Stimulated activated CD8-positive, alpha-beta memory T cell treated with anti-CD3 and anti-CD28 coated beads, Interleukin-7, amount 100 ng/mL, for 1 hour (primary cell): ENCODE measurements at regions not wholly inside any gene's neighbourhood (a gene's known extent, or its start where the extent isn't known, plus 50 kb on each side); places are given as distances from the start of the nearest gene placed in this dataset.

Source experiments
- DNase-seq, 2 donors: peaks; one replicate each; pipeline ENCODE4 v3.0.0-alpha.2; 2020; ENCODE audit warnings: low read depth in 2 of 2

DNA sequence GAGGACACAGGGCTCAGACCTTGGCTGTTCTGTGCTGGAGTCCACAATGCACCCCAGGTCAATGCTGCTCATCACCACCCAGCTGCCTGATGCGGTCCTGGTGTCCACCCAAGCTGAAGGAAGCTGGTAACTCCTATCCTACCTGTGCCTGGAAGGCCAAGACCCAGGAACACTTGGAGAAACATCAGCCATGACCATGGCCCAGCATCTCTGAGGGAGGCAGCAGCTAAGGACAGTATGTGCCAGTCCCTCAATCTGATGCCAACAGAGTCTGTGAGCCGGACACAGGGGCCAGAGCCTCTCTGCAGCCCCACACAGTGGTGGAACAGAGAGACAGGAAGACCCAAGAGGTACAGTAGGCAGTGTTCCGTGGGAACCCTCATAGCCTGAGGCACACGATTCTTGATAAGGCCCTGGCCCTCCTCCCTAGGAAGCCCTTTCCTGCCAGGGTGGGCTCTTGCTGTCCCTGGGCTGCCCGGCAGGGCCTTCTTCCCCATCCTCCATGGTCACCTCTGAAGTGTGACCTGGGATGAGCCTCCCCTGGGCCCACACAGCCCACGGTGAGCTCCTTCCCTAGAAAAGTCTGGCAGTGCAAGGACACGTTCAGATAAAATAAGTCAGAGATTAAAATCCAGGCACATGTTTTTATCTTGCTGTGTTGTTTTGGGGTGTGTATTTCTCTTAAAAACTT is 170.7 kb downstream of the THBS2 start:
- DNase-seq: no peak

DNA sequence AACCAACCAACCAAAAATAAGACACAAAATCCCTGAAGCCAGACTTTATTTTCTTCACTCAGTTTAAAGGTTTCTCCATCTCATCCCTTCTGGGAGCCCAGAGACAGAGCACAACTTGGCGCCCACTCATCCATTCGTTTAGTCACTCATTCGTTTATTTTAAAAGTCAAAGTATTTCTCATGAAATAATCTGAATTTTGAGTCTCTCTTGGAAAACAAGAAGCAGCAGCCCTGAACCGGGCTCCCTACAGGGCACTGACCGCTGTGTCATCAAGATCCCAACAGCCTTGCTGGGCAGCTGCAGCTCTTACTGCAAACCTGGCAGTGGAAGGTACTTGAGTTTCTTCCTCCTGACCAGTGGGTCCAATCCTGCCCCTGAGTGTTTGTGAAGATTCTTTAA is 171.6 kb downstream of the THBS2 start:
- no peak for DNase-seq

DNA sequence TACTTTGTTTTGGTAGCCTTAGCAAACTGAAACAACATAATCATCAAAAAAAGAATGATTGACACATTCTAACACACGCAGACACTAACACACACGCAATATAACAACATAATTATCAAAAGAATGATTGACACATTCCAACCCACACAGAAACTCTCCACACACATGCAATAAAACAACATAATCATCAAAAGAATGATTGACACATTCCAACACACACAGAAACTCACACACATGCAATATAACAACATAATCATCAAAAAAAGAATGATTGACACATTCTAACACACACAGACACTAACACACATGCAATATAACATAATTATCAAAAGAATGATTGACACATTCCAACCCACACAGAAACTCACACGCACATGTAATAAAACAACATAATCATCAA is 172.4 kb downstream of the THBS2 start:
- no peak for DNase-seq

DNA sequence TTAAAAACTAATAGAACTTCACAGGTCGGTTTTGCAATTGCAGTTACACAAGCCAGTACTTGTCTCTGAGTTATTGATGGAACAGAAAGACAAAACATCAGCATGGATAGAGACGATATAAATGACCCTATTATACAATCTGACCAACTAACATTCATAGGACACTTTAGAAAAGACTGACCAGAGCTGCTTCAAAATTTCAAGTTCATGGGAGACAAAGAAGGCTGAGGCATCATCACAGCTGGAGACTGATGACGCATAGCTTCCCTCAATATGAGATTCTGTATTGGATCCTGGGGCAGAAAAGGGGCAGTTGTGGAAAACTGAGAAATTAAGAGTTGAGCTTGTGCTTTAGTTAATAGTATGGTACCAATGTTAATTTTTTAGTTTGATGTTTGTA is 174.0 kb downstream of the THBS2 start:
- DNase-seq: no peak

DNA sequence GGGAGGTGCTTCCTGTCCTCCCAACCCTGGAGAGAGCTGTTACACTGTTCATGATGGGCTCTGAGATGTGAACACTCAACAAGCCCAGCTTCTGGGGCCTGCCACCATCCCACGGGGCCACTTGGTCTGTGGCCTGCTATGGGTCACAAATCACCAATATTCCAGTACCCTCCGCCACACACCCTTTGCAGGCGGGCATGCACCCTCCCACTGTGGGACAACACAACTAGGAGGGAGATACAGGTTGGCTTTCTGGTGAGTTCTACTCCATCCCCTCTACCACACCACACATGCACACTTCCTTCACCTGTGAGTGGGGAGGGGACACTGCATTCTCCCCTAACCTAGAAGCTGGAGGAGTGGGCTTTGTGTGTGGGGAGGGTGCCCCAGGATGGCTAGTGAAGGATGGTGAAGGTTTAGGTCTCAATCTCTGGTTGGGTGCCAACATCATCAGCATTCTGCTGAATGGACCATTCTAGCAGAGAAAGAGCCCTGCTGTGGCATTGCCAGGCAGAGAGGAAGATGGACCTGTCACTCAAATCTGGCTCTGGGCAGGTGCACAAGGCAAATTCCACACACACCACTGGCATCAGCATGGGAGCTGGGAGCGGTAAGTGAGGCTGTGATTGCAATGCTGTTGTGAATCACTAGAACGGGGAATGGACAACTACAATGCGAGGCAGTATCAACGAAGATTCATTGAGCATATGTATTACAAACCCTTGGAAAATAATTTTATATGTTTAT is 175.1 kb downstream of the THBS2 start:
- DNase-seq: no peak

DNA sequence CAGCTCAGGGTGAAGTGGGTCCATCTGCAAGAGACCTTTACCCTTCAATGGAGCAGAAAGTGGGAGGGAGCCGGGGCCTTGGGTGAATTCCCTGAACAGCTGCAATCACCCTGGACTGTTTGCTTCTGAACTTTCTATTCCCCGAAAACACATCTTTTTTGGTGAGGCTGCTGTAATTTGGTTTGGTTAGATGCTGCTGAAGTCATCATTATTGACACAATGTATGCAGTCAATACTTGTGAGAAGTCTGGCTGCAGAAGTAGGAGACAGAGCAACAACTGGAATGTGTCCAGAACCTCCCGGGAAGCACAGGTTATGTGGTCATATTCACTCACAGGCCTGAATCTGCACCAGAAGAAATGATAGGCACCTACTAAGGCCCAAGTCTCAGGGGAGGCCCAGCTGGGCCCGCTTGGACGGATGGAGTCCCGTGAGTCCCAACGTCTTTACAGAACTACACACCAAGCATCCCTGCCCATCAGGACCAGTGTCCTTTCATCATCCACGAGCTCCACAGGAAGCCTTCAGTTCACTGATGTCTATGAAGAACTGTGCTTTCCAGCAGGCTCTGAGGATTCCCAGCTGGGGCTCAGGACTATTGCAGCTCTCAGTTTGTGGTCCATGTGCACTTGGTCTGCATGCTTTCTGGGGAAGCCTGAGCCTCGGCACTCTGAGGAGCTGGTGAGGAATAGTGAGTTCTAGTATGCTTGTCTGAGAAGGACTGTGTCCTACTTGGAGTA is 177.6 kb downstream of the THBS2 start:
- DNase-seq: no peak

DNA sequence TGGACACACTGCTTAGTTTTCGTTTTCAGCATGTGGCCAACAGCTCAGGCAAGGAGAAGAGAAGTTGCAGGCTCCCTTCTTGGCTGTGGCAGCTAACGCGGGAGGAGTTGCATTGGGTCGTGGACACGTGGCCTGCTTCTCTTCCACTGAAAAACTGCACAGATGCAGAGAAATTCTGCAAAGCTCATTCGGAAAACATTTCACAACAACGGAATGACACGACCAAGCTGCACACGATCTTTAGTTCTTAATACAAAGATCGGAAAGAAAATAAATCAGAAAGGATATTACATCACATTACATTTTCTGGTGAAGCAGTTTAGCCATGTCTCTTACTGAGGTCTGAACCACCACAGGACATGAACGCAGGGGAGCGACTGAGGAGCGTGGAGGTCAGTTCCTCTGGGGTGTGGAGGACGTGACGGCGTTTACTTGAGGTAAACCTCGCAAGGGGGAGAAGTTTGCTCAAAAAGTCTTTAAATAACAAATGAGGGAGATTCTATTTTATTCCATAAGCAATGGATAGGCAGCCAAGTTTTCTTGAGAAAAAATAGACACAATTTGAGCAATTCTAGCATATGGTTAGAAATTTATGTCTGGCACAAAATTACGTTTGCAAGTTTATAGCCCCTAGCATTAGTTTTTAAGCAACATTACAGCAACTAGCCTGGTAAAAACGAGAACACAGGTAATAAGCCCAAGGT is 178.3 kb downstream of the THBS2 start:
- DNase-seq: no peak

DNA sequence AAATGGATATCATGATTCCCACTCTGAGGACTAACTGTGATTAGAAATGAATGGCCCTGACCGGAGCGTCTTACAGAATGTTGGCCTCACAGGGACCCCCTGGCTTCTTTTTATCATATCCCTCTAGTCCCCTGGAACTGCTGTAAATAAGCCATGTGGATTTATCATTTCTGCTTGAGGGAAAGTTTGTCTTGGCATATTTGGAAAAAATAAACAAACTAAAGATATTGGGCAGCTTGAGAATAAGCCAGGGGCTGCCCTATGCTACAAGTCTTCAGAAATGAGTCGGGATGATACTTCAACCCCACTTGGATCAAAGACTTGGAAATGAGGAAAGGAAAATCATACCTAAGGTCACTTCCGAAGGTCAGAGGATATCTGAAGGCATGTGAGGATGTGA is 179.1 kb downstream of the THBS2 start:
- DNase-seq: no peak

DNA sequence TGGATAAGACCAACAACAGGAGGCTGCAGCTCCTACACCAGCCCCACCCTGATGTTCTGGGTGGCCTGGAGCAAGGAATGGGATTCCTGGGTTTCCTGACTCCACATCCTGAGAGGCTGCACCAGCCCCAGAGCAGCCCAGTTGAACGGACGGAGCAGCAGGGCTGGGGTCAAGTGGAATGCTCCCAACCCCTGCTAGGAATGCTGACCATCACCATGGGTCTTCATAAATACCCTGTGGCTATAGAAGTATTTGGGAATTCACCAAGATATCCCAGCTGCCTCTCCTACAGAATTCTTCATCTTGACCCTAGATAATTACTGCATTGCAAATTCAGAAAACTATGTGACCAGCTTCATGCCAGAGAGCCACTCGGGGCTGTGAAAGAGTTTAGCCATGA is 180.3 kb downstream of the THBS2 start:
- no peak for DNase-seq

DNA sequence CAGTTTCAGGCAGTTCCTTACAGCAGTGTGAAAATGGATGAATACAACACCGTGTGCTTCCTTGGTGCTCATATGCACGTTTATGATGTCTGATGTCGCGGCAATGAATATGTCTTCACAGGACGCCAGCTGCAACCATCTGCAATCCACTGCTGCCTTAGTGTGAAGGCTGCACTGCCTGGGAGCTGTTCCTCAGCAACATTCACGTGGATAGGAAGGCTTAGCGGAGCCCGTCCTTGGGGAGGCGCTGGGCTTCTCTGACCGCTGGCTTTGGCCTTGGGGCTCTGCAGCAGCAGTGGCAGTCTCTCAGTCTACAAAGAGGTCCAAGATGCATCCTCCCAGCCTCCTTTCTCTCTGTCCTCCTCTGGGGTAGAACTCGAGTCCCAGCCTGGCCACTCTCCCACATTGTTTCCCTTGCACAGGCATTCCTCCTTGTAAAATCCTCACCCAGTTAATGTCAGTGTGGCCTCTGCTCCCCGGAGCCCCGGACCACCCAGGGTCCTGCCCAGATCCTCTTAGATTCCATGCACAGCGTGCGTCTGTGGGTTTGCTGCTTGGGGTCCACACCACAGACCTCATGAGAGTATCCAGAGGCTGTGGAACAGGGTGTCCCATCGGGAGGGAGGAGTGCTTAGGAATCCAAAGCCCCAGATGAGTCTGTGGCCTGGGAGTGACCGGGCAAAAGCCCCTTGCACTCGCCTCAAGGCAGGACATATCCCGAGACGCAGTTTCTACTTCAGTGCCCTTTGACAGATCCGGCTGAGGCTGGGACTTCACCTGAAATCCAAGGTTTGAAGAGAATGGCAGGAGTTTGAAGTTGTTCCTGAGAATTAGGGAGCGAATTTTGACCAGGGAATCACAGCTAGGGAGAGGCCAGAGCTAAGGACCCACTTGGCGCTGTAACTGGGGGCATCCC is 181.3 kb downstream of the THBS2 start:
- DNase-seq: no peak

DNA sequence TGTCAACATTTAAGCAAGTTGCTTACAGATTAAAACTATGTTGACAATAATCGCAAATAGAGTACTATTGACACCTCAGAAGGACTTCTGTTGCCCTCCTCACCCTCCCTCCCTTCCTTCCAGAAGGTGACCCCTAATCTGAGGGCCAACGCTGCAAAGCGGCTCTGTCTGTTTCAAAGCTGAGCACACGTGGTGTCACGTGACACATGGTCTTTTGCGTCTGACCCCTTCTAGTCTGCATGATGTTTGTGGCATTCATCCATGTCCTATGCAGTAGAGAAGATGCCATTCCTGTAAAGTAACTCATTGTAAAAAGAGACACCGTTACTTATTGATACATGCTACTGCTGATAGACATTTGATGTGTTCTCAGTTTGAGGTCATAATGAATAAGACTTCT is 182.3 kb downstream of the THBS2 start:
- DNase-seq: no peak

DNA sequence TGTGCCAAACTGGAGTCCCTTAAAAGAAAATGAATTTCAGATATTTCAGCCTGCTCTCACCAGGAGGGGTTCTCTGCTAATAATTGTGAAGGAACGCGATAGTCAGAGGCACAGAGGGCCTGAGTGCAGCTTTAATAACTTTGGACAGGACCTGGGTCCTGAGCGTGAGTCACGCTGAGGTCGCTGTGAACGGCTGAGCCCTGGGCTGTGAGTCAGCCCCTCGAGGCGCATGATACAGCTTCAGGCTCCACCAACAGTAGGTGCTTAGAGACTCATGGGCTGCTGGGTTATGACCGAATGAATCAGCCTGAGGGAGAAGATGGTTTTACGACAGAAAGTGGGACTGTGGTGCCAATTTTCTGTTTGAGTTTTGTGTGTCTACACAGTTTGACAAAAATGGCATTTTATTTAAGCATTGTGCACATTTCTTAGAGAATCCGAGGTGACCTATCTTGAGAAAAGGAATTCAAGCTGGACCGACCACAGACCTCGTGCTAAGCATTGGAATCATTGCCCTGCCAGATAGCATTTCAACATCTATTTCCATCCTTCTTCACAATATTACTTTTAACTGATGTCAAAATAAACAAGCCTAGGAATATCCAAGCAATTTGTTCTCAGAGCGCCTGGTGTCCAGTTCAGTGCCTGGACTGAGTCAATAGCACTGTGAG is 183.0 kb downstream of the THBS2 start:
- no peak for DNase-seq

DNA sequence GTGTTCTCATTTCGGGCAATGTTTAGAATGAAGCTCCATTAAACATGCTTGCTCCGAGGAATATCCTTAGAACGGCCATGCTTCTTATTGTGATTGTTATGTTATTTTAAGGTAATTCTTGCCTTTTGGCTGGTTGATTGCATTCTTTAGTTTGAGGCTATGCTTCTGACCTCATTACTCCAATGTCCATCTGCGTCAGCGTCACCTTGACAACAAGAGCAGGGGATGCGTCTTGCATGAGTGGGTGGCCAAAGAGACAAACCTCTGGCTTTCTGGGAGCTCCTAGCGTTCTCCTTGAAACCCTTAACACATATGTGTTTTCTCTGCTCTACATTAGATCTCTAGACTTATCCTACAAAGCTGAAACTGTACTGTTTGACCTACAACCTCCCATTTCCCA is 184.3 kb downstream of the THBS2 start:
- DNase-seq: no peak

DNA sequence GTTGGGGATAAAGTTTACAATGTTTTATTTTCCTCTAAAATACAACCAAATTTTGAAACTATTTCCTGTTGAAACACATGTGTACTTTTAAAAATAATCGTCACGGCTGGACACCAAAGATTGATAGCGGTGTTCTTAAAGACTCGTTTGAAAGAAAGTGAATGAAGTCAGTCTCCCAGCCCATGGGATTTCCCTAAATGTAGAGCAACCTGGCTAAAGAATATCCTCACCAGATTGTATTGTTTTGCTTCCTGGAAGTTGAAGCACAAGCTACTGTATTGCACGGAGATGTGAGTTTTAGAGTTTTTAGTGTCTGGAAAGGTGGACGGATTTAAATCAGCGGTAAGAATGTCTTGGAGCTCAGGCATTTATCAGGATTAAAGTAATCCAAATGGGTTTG is 189.5 kb downstream of the THBS2 start:
- DNase-seq: no peak

DNA sequence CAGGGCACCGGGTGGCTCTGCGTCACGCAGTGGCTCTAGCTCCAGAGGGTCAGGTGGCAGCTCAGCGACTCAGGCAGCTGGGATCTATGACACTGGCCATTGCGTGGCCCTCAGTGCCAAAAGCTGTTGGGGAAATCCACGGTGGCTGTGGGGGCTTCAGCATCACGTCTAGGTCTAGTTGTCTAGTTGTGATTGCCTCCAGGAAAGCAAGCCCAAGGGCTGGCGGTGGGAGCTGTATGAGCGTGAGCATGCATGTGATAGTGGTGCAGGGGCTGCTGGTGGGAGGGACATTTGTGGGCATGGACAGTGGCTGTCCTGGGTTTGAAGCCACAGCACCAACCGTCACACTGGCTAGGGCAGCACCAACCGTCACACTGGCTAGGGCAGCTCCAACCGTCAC is 191.4 kb downstream of the THBS2 start:
- DNase-seq: no peak

DNA sequence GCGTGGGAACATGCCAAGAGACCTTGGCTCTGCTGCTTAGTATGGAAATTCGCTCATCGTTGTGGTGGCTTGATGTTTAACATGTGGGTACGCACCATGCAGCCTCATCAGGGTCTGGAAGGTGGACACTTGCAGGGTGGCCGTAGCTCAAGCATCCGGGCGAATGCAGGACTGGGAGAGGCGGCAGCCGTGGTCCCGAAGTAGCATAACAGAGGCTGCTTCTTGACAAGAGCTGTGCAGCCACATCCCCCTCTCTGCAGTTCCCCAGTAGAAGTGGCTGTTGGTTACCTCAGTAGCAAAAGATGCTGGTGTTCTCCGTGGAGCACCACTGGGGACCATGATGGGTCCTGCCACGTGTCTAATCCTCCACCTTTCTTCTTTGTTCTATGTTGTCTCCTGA is 195.0 kb downstream of the THBS2 start:
- no peak for DNase-seq

DNA sequence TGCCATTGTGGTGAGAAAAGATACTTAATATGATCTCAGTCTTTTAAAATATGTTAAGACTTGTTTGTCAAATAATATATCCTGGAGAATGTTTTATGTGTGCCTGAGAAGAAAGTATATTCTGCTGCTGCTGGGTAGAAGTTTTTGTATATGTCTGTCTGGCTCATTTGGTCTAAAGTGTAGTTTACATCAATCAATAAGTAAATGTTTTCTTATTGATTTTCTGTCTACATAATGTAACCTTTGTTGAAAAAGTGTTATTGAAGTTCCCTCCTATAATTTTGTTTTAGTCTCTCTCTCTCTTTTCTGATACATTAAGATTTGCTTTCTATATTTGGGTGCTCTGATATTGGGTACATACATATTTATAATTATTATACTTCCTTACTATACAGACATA is 201.2 kb downstream of the THBS2 start:
- DNase-seq: no peak

DNA sequence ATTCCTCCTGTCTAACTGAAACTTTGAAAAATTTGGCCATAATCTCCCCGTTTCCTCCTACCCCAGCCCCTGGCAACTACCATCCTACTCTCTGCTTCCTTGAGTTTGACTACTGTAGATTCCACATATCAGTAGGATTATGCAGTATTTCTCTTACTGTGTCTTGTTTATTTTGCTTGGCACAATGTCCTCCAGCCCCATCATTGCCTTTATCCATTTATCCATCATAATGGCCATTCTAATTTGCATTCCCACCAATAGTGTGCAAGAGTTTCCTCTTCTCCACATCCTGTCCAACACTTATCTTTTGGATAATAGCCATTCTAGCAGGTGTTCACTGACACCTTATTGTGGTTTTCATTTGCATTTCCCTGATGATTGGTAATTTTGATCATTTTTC is 202.3 kb downstream of the THBS2 start:
- DNase-seq: no peak

DNA sequence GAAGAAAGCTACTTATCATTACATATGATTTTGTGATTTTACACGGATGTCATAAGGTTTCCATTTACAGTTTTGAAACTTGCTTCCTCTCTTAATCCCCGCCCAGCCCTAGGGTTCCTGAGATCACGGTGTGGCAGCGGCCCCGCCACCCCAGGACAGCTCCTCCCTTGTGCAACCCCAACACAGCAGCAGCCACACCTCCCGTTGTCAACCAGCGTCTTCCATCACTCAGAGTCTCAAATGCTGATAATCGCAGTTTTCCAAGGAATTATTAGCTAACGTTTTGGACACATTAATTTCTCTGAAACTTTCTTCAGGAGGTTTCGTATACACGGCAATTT is 204.8 kb downstream of the THBS2 start:
- DNase-seq: no peak

DNA sequence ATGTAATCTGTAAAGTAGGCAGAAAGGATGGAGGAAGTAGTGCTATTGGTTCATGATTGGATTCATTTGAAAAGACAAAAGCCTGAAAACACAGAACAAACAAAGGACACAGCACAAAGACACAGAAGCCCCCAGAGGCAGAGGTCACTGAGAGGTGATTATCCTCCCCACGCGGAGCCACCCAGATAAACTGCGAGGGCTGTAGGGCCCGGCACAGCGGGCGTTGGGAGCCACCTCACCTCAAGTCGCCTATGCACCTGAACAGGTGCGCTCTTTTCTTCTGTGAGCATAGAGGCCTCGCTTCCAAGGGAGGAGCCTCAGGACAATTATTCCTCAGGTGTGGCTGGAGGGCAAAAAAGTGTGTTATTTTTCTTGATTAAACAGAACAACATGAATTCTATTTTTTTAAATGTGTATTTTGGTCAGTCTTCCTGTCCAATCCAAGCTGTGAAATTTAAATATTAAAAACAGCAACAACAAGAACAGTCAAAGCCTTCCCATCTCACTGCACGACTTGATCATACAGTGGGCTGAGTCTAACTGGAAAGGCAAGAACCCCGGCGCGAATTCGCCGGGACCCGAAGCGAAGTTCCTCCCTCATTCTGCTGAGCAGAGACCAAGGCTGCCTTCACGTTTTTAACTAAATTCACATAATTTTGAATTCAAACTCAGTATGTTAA is 205.3 kb downstream of the THBS2 start:
- DNase-seq: no peak
